Left ventricle myocardium inferior (tissue), 1 donor: ENCODE measurements at regions not wholly inside any gene's neighbourhood (a gene's known extent, or its start where the extent isn't known, plus 50 kb on each side); places are given as distances from the start of the nearest gene placed in this dataset.

ENCODE experiments used
- DNase-seq: peaks from one replicate; pipeline ENCODE4 v3.0.0-alpha.2; 2020
- H3K27ac ChIP-seq: fragments of 200-600 bp; replicated peaks from 2 replicates; pipeline ENCODE4 v1.8.0; 2021
- H3K27me3 ChIP-seq: fragments of 200-600 bp; 2 replicates; pipeline ENCODE4 v1.8.0; 2021; ENCODE audit warnings: low read depth
- H3K36me3 ChIP-seq: fragments of 200-600 bp; 2 replicates; pipeline ENCODE4 v1.8.0; 2021
- H3K4me1 ChIP-seq: fragments of 200-600 bp; 2 replicates; pipeline ENCODE4 v1.8.0; 2021
- H3K4me3 ChIP-seq: fragments of 200-600 bp; 2 replicates; pipeline ENCODE4 v1.8.0; 2021; ENCODE audit warnings: mild to moderate bottlenecking, moderate library complexity
- H3K9me3 ChIP-seq: fragments of 200-600 bp; replicated peaks from 2 replicates; pipeline ENCODE4 v1.8.0; 2021
- CTCF ChIP-seq: fragments of 200-600 bp; IDR thresholded peaks from 2 replicates; pipeline ENCODE4 v1.8.0; 2021; ENCODE audit warnings: antibody characterized with exemption, mild to moderate bottlenecking, borderline replicate concordance
- intact Hi-C: fragments of 100-400 bp; cut with micrococcal nuclease; formaldehyde crosslinking; loops from one replicate; pipeline ENCODE4 v1.11.0; 2022
- donor health status: DM: no; HTN: yes; CAD: no; lungs with severe emphysema.

- Histone ChIP-seq H3K27me3 (no peaks in the 10 kb centered on the region), H3K9me3 (peaks cover 5% of the 10 kb centered on the region), H3K36me3 (no peaks in the 10 kb centered on the region), H3K4me3 (no peak overlapping the region), H3K4me1 (no peaks in the 10 kb centered on the region), H3K27ac (no peak overlapping the region)
- intact Hi-C loops: no loop called here
- no peak for DNase-seq
- no peak for TF ChIP-seq CTCF
Observed at GRCh38 chr1:96498744-96499340, 222.7 kb upstream of the PTBP2 start.

GRCh38 chr1:96508233-96508632 is 213.4 kb upstream of the PTBP2 start:
- H3K9me3 ChIP-seq: peaks cover 14% of the 10 kb centered on the region
- H3K36me3 ChIP-seq: no peaks in the 10 kb centered on the region
- H3K4me1 ChIP-seq: no peaks in the 10 kb centered on the region
- intact Hi-C loops: no loop called here
- no peak overlapping the region for H3K27ac ChIP-seq
- no peaks in the 10 kb centered on the region for H3K27me3 ChIP-seq
- DNase-seq: no peak
- no peak for TF ChIP-seq CTCF
- no peak overlapping the region for H3K4me3 ChIP-seq

GRCh38 chr1:96509339-96509738 is 212.2 kb upstream of the PTBP2 start:
- Histone ChIP-seq H3K4me3 (no peak overlapping the region), H3K4me1 (no peaks in the 10 kb centered on the region), H3K9me3 (peaks cover 5% of the 10 kb centered on the region), H3K36me3 (no peaks in the 10 kb centered on the region), H3K27ac (no peak overlapping the region), H3K27me3 (no peaks in the 10 kb centered on the region)
- intact Hi-C loops: no loop called here
- TF ChIP-seq CTCF: no peak
- DNase-seq: no peak

GRCh38 chr1:96509951-96510350 is 211.6 kb upstream of the PTBP2 start:
- intact Hi-C loops: no loop called here
- TF ChIP-seq CTCF: no peak

GRCh38 chr1:96510391-96510790 is 211.2 kb upstream of the PTBP2 start:
- H3K27ac ChIP-seq: no peak overlapping the region
- no peaks in the 10 kb centered on the region for H3K9me3 ChIP-seq
- no peak for DNase-seq
- no peaks in the 10 kb centered on the region for H3K4me1 ChIP-seq
- H3K27me3 ChIP-seq: no peaks in the 10 kb centered on the region
- H3K36me3 ChIP-seq: no peaks in the 10 kb centered on the region
- no peak overlapping the region for H3K4me3 ChIP-seq
- no peak for TF ChIP-seq CTCF
- intact Hi-C loops: no loop called here

More at GRCh38 chr1:96509951-96510350, 211.6 kb upstream of the PTBP2 start:
- Histone ChIP-seq H3K36me3 (no peaks in the 10 kb centered on the region), H3K4me3 (no peak overlapping the region), H3K9me3 (no peaks in the 10 kb centered on the region), H3K4me1 (no peaks in the 10 kb centered on the region), H3K27ac (no peak overlapping the region), H3K27me3 (no peaks in the 10 kb centered on the region)
- no peak for DNase-seq
